Adrenal gland (tissue), 5 donors: ENCODE measurements at regions not wholly inside any gene's neighbourhood (a gene's known extent, or its start where the extent isn't known, plus 50 kb on each side); places are given as distances from the start of the nearest gene placed in this dataset.

Experiments used
- CTCF ChIP-seq, 6 experiments: fragments of 450-650 bp in 4 of 6; fragments of 200-600 bp in 2 of 6; sonication (generic) in 1 of 6; IDR thresholded peaks; 1 replicate in 5 of 6; 2 replicates in 1 of 6; pipeline versions ENCODE4 v1.5.1 to v1.8.0; 2016 to 2021; ENCODE audit warnings: antibody characterized with exemption in 6 of 6, mild to moderate bottlenecking in 2 of 6, moderate library complexity in 1 of 6
- POLR2A ChIP-seq, 2 donors: fragments of 450-650 bp; IDR thresholded peaks; one replicate each; pipeline ENCODE4 v1.6.1; 2017; ENCODE audit warnings: antibody characterized with exemption in 2 of 2, mild to moderate bottlenecking in 2 of 2, moderate library complexity in 1 of 2
- donor health status: DM: no; HTN: no; CAD: no.

GRCh38 chr20:17885544-17885943 is 83.0 kb downstream of the SNX5 start:
- TF ChIP-seq CTCF (IDR thresholded peaks at IDR 0.05) (no peak), POLR2A (IDR thresholded peaks at IDR 0.05) (no peak)
